ENCODE measurements at regions not wholly inside any gene's neighbourhood (a gene's known extent, or its start where the extent isn't known, plus 50 kb on each side); places are given as distances from the start of the nearest gene placed in this dataset.

GRCh38 chr13:22893777-22894176 is 287.0 kb upstream of the SGCG start:
- Histone ChIP-seq H4K20me1 (replicated peaks; ENCODE audit: insufficient read depth) (no peaks in the 10 kb centered on the region), H3K9me2 (ENCODE audit: insufficient read depth) (no peaks in the 10 kb centered on the region; the same call in 1 of the 2 replicates), H3K79me2 (replicated peaks; ENCODE audit: insufficient read depth) (no peaks in the 10 kb centered on the region), H3K36me3 (ENCODE audit: insufficient read depth) (peaks cover 6% of the 10 kb centered on the region; the same call in 1 of the 2 replicates), H3K27me3 (ENCODE audit: insufficient read depth) (no peaks in the 10 kb centered on the region), H3K4me1 (ENCODE audit: insufficient read depth) (peaks cover 41% of the 10 kb centered on the region), H3F3A (replicated peaks; ENCODE audit: low read depth) (no peaks in the 10 kb centered on the region), H3K4me3 (no peak overlapping the region), H2AFZ (peak overlapping the region; percentile 33; the same call in 1 of the 2 replicates), H3K27ac (ENCODE audit: low read depth) (no peak overlapping the region), H3K4me2 (no peak overlapping the region)
- peaks cover 36% of the 10 kb centered on the region for H3K36me3 Mint-ChIP-seq (ENCODE audit: low read depth)
- DNase-seq (ENCODE audit: low spot score) (no peak), ATAC-seq (no peak)
- H3K27ac Mint-ChIP-seq = no peak overlapping the region
- H3K9me3 Mint-ChIP-seq = peaks cover 48% of the 10 kb centered on the region
- H3K4me1 Mint-ChIP-seq = peaks cover 24% of the 10 kb centered on the region
- TF ChIP-seq EZH2phosphoT487 (IDR thresholded peaks at IDR 0.05; ENCODE audit: unreplicated experiment) (no peak), EZH2 (IDR thresholded peaks at IDR 0.05; ENCODE audit: low read depth, unreplicated experiment) (no peak), NANOG (IDR thresholded peaks at IDR 0.05; ENCODE audit: borderline replicate concordance) (no peak), STAT1 (IDR thresholded peaks at IDR 0.05; ENCODE audit: unreplicated experiment) (no peak), CREB1 (CRISPR knock-in tag; IDR thresholded peaks at IDR 0.05; ENCODE audit: low read depth) (no peak), POLR2AphosphoS5 (IDR thresholded peaks at IDR 0.05; ENCODE audit: low read depth) (no peak), JUNB (IDR thresholded peaks at IDR 0.05; ENCODE audit: unreplicated experiment) (no peak), ETS1 (IDR thresholded peaks at IDR 0.05) (no peak), ZNF331 (CRISPR knock-in tag; IDR thresholded peaks at IDR 0.05; ENCODE audit: low read depth) (no peak), ZNF114 (CRISPR knock-in tag; IDR thresholded peaks at IDR 0.05) (no peak)
- TF ChIP-seq, protein P1, sequence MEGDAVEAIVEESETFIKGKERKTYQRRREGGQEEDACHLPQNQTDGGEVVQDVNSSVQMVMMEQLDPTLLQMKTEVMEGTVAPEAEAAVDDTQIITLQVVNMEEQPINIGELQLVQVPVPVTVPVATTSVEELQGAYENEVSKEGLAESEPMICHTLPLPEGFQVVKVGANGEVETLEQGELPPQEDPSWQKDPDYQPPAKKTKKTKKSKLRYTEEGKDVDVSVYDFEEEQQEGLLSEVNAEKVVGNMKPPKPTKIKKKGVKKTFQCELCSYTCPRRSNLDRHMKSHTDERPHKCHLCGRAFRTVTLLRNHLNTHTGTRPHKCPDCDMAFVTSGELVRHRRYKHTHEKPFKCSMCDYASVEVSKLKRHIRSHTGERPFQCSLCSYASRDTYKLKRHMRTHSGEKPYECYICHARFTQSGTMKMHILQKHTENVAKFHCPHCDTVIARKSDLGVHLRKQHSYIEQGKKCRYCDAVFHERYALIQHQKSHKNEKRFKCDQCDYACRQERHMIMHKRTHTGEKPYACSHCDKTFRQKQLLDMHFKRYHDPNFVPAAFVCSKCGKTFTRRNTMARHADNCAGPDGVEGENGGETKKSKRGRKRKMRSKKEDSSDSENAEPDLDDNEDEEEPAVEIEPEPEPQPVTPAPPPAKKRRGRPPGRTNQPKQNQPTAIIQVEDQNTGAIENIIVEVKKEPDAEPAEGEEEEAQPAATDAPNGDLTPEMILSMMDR (conservative IDR thresholded peaks at IDR 0.05; ENCODE audit: low read depth in 2 of 2) = no peak
- TF ChIP-seq, protein P2, sequence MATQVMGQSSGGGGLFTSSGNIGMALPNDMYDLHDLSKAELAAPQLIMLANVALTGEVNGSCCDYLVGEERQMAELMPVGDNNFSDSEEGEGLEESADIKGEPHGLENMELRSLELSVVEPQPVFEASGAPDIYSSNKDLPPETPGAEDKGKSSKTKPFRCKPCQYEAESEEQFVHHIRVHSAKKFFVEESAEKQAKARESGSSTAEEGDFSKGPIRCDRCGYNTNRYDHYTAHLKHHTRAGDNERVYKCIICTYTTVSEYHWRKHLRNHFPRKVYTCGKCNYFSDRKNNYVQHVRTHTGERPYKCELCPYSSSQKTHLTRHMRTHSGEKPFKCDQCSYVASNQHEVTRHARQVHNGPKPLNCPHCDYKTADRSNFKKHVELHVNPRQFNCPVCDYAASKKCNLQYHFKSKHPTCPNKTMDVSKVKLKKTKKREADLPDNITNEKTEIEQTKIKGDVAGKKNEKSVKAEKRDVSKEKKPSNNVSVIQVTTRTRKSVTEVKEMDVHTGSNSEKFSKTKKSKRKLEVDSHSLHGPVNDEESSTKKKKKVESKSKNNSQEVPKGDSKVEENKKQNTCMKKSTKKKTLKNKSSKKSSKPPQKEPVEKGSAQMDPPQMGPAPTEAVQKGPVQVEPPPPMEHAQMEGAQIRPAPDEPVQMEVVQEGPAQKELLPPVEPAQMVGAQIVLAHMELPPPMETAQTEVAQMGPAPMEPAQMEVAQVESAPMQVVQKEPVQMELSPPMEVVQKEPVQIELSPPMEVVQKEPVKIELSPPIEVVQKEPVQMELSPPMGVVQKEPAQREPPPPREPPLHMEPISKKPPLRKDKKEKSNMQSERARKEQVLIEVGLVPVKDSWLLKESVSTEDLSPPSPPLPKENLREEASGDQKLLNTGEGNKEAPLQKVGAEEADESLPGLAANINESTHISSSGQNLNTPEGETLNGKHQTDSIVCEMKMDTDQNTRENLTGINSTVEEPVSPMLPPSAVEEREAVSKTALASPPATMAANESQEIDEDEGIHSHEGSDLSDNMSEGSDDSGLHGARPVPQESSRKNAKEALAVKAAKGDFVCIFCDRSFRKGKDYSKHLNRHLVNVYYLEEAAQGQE (IDR thresholded peaks at IDR 0.05; ENCODE audit: unreplicated experiment) = no peak
- TF ChIP-seq, protein P3, sequence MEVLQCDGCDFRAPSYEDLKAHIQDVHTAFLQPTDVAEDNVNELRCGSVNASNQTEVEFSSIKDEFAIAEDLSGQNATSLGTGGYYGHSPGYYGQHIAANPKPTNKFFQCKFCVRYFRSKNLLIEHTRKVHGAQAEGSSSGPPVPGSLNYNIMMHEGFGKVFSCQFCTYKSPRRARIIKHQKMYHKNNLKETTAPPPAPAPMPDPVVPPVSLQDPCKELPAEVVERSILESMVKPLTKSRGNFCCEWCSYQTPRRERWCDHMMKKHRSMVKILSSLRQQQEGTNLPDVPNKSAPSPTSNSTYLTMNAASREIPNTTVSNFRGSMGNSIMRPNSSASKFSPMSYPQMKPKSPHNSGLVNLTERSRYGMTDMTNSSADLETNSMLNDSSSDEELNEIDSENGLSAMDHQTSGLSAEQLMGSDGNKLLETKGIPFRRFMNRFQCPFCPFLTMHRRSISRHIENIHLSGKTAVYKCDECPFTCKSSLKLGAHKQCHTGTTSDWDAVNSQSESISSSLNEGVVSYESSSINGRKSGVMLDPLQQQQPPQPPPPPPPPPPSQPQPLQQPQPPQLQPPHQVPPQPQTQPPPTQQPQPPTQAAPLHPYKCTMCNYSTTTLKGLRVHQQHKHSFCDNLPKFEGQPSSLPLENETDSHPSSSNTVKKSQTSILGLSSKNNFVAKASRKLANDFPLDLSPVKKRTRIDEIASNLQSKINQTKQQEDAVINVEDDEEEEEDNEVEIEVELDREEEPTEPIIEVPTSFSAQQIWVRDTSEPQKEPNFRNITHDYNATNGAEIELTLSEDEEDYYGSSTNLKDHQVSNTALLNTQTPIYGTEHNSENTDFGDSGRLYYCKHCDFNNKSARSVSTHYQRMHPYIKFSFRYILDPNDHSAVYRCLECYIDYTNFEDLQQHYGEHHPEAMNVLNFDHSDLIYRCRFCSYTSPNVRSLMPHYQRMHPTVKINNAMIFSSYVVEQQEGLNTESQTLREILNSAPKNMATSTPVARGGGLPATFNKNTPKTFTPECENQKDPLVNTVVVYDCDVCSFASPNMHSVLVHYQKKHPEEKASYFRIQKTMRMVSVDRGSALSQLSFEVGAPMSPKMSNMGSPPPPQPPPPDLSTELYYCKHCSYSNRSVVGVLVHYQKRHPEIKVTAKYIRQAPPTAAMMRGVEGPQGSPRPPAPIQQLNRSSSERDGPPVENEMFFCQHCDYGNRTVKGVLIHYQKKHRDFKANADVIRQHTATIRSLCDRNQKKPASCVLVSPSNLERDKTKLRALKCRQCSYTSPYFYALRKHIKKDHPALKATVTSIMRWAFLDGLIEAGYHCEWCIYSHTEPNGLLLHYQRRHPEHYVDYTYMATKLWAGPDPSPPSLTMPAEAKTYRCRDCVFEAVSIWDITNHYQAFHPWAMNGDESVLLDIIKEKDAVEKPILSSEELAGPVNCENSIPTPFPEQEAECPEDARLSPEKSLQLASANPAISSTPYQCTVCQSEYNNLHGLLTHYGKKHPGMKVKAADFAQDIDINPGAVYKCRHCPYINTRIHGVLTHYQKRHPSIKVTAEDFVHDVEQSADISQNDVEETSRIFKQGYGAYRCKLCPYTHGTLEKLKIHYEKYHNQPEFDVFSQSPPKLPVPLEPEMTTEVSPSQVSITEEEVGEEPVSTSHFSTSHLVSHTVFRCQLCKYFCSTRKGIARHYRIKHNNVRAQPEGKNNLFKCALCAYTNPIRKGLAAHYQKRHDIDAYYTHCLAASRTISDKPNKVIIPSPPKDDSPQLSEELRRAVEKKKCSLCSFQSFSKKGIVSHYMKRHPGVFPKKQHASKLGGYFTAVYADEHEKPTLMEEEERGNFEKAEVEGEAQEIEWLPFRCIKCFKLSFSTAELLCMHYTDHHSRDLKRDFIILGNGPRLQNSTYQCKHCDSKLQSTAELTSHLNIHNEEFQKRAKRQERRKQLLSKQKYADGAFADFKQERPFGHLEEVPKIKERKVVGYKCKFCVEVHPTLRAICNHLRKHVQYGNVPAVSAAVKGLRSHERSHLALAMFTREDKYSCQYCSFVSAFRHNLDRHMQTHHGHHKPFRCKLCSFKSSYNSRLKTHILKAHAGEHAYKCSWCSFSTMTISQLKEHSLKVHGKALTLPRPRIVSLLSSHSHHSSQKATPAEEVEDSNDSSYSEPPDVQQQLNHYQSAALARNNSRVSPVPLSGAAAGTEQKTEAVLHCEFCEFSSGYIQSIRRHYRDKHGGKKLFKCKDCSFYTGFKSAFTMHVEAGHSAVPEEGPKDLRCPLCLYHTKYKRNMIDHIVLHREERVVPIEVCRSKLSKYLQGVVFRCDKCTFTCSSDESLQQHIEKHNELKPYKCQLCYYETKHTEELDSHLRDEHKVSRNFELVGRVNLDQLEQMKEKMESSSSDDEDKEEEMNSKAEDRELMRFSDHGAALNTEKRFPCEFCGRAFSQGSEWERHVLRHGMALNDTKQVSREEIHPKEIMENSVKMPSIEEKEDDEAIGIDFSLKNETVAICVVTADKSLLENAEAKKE (CRISPR knock-in tag; IDR thresholded peaks at IDR 0.05) = no peak
- H3K4me3 Mint-ChIP-seq = no peak overlapping the region
- H3K27me3 Mint-ChIP-seq (ENCODE audit: insufficient read depth, low read depth, poor library complexity) = peaks cover 4% of the 10 kb centered on the region

Measured in GM23338 (cell line).